Progenitor cell of endocrine pancreas (in vitro differentiated cells): ENCODE measurements at regions not wholly inside any gene's neighbourhood (a gene's known extent, or its start where the extent isn't known, plus 50 kb on each side); places are given as distances from the start of the nearest gene placed in this dataset.

Experiments used
- DNase-seq: peaks from one replicate; pipeline ENCODE4 v3.0.0; 2021; ENCODE audit warnings: low spot score; ENCODE audit not compliant: unreplicated experiment
- H3K27ac Mint-ChIP-seq: 2 replicates; pipeline ENCODE4 v1.8.0; 2021; ENCODE audit warnings: mild to moderate bottlenecking, moderate library complexity, mixed read lengths
- H3K27me3 Mint-ChIP-seq: 2 replicates; pipeline ENCODE4 v1.8.0; 2021; ENCODE audit warnings: mixed read lengths
- H3K36me3 Mint-ChIP-seq: 2 replicates; pipeline ENCODE4 v1.8.0; 2022; ENCODE audit warnings: mixed read lengths; ENCODE audit not compliant: insufficient read depth
- H3K4me1 Mint-ChIP-seq: 2 replicates; pipeline ENCODE4 v1.8.0; 2021; ENCODE audit warnings: low read depth, mixed read lengths
- H3K4me3 Mint-ChIP-seq: 2 replicates; pipeline ENCODE4 v1.8.0; 2021; ENCODE audit warnings: low read depth, mild to moderate bottlenecking, moderate library complexity, mixed read lengths
- H3K9me3 Mint-ChIP-seq: 2 replicates; pipeline ENCODE4 v1.8.0; 2021; ENCODE audit warnings: low read depth, mixed read lengths
- TF ChIP-seq, protein P1 (sequence below): fragments of 200-600 bp; sonication (generic); IDR thresholded peaks from one replicate; pipeline ENCODE4 v1.5.0; 2021; ENCODE audit warnings: antibody characterized with exemption, mild to moderate bottlenecking; ENCODE audit not compliant: unreplicated experiment

DNA sequence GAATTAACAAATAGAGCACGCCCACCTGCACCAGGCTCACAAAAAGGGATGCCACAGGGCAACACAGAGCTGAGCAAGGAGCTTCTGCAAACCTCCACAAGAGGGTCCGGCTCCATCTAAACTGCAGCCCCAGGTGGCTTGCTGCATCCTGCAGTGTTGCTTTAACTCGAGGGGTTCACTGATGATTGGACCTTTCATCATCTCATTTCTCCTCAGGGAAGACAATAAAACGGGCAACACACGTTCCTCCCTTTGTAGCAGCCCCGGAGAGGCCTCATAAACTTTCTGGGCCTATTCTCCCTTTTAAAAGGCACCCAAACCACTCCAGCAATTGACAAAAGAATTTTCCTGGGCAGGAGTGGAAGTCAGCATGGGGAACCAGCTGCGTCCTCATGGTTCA, 161.5 kb upstream of the CDH4 start:
- no peaks in the 10 kb centered on the region for H3K9me3 Mint-ChIP-seq
- no peaks in the 10 kb centered on the region for H3K36me3 Mint-ChIP-seq
- no peak for DNase-seq
- TF ChIP-seq, protein P1, sequence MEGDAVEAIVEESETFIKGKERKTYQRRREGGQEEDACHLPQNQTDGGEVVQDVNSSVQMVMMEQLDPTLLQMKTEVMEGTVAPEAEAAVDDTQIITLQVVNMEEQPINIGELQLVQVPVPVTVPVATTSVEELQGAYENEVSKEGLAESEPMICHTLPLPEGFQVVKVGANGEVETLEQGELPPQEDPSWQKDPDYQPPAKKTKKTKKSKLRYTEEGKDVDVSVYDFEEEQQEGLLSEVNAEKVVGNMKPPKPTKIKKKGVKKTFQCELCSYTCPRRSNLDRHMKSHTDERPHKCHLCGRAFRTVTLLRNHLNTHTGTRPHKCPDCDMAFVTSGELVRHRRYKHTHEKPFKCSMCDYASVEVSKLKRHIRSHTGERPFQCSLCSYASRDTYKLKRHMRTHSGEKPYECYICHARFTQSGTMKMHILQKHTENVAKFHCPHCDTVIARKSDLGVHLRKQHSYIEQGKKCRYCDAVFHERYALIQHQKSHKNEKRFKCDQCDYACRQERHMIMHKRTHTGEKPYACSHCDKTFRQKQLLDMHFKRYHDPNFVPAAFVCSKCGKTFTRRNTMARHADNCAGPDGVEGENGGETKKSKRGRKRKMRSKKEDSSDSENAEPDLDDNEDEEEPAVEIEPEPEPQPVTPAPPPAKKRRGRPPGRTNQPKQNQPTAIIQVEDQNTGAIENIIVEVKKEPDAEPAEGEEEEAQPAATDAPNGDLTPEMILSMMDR = no peak
- no peak overlapping the region for H3K4me3 Mint-ChIP-seq
- H3K27ac Mint-ChIP-seq = no peak overlapping the region
- H3K4me1 Mint-ChIP-seq = no peaks in the 10 kb centered on the region
- peaks cover 45% of the 10 kb centered on the region for H3K27me3 Mint-ChIP-seq

DNA sequence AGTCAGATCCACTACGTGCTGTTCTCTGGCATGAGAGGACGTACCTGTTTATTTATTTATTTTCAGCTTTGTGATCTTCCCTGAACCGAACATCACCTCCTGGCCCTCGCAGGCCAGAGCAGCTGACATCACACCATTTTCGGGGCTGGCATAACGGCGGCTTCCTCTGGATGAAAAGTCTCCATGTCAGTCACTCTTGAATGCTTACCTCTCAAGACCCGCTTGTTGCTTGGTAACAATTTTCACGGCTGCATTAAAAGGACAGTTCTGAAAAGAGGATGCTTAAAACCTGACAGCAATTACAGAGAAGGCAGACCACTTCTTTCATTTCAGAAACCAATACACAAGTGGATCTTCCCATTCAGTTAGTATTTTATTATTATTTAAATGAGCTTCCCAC, 159.8 kb upstream of the CDH4 start:
- Mint-ChIP-seq H3K27ac (no peak overlapping the region), H3K36me3 (no peaks in the 10 kb centered on the region), H3K9me3 (peaks cover 9% of the 10 kb centered on the region)

DNA sequence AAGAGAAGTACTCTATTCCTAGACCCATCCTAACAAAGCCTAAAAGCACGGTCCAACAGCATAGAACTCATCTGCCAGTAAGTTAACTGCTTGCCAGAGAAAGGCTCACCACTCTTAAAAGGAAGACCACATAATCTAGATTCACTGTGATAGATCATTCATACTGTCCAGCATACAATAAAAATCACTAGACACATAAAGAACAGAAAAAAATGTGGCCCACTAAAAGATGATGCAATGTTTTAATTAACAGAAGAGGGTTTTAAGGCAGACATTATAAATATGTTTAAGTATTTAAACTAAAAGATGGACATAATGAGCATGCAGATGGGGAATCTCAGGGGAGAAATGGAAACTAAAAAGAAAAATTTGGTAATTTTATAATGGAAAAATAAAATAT, 157.5 kb upstream of the CDH4 start:
- Mint-ChIP-seq H3K4me1 (no peaks in the 10 kb centered on the region), H3K36me3 (no peaks in the 10 kb centered on the region), H3K27me3 (peaks cover 35% of the 10 kb centered on the region), H3K27ac (no peak overlapping the region), H3K4me3 (no peak overlapping the region), H3K9me3 (peaks cover 9% of the 10 kb centered on the region)
- no peak for DNase-seq
- TF ChIP-seq, protein P1 = no peak

More for the DNA sequence above, 159.8 kb upstream of the CDH4 start:
- Mint-ChIP-seq H3K4me3 (no peak overlapping the region), H3K4me1 (no peaks in the 10 kb centered on the region), H3K27me3 (peaks cover 40% of the 10 kb centered on the region)
- DNase-seq = no peak
- TF ChIP-seq, protein P1 = no peak

- DNase-seq = no peak
- Mint-ChIP-seq H3K27me3 (peaks cover 41% of the 10 kb centered on the region), H3K9me3 (peaks cover 9% of the 10 kb centered on the region), H3K4me3 (no peak overlapping the region), H3K36me3 (no peaks in the 10 kb centered on the region), H3K4me1 (no peaks in the 10 kb centered on the region), H3K27ac (no peak overlapping the region)
- TF ChIP-seq, protein P1 = no peak
Observed at GRCh38 chr20:61096463-61096862, 155.6 kb upstream of the CDH4 start.

GRCh38 chr20:61099806-61100205, 152.3 kb upstream of the CDH4 start:
- Mint-ChIP-seq H3K36me3 (no peaks in the 10 kb centered on the region), H3K27ac (no peak overlapping the region), H3K4me1 (no peaks in the 10 kb centered on the region), H3K27me3 (peaks cover 39% of the 10 kb centered on the region), H3K9me3 (peaks cover 9% of the 10 kb centered on the region), H3K4me3 (no peak overlapping the region)
- TF ChIP-seq, protein P1 = no peak
- DNase-seq = no peak
